Duodenal mucosa (tissue), 2 donors: ENCODE measurements at regions not wholly inside any gene's neighbourhood (a gene's known extent, or its start where the extent isn't known, plus 50 kb on each side); places are given as distances from the start of the nearest gene placed in this dataset.

Experiments
- H3K27ac ChIP-seq: one replicate; pipeline ENCODE4 v1.7.0; 2013; ENCODE audit warnings: low read depth, low read length
- H3K27me3 ChIP-seq, 2 donors: one replicate each; pipeline ENCODE4 v1.7.0; 2013; ENCODE audit warnings: low read length in 2 of 2, control low read depth in 1 of 2; ENCODE audit not compliant: insufficient read depth in 2 of 2, control insufficient read depth in 1 of 2
- H3K36me3 ChIP-seq, 2 donors: one replicate each; pipeline ENCODE4 v1.7.0; 2013; ENCODE audit warnings: low read length in 2 of 2, control low read depth in 1 of 2; ENCODE audit not compliant: insufficient read depth in 2 of 2, control insufficient read depth in 1 of 2
- H3K4me1 ChIP-seq, 2 donors: one replicate each; pipeline ENCODE4 v1.7.0; 2013; ENCODE audit warnings: low read length in 2 of 2, control low read depth in 1 of 2; ENCODE audit not compliant: insufficient read depth in 2 of 2, control insufficient read depth in 1 of 2
- H3K4me3 ChIP-seq, 2 donors: one replicate each; pipeline ENCODE4 v1.7.0; 2013; ENCODE audit warnings: low read length in 2 of 2, low read depth in 1 of 2
- H3K9ac ChIP-seq, 2 donors: one replicate each; pipeline ENCODE4 v1.7.0; 2013; ENCODE audit warnings: low read length in 2 of 2, low read depth in 1 of 2
- H3K9me3 ChIP-seq, 2 donors: one replicate each; pipeline ENCODE4 v1.7.0; 2013; ENCODE audit warnings: low read length in 2 of 2, control low read depth in 1 of 2; ENCODE audit not compliant: control insufficient read depth in 1 of 2

- Histone ChIP-seq H3K27ac (no peak overlapping the region), H3K9ac (no peak overlapping the region), H3K27me3 (no peaks in the 10 kb centered on the region), H3K4me3 (no peak overlapping the region), H3K9me3 (no peaks in the 10 kb centered on the region), H3K36me3 (no peaks in the 10 kb centered on the region), H3K4me1 (no peaks in the 10 kb centered on the region)
Observed at GRCh38 chr20:60806354-60806753, 445.7 kb upstream of the CDH4 start.

- no peaks in the 10 kb centered on the region for H3K36me3 ChIP-seq
- no peaks in the 10 kb centered on the region for H3K4me1 ChIP-seq
- H3K27me3 ChIP-seq, result no peaks in the 10 kb centered on the region
- H3K9me3 ChIP-seq, result no peaks in the 10 kb centered on the region
- no peak overlapping the region for H3K4me3 ChIP-seq
- no peak overlapping the region for H3K27ac ChIP-seq
- H3K9ac ChIP-seq, result no peak overlapping the region
Observed at GRCh38 chr20:60806824-60807223, 445.2 kb upstream of the CDH4 start.

- H3K4me1 ChIP-seq, result no peaks in the 10 kb centered on the region
- no peak overlapping the region for H3K27ac ChIP-seq
- H3K9me3 ChIP-seq, result no peaks in the 10 kb centered on the region
- no peak overlapping the region for H3K9ac ChIP-seq
- no peak overlapping the region for H3K4me3 ChIP-seq
- no peaks in the 10 kb centered on the region for H3K36me3 ChIP-seq
- no peaks in the 10 kb centered on the region for H3K27me3 ChIP-seq
Observed at GRCh38 chr20:60808003-60808672, 443.9 kb upstream of the CDH4 start.

GRCh38 chr20:60808701-60809100 lies 443.4 kb upstream of the CDH4 start:
- no peaks in the 10 kb centered on the region for H3K9me3 ChIP-seq
- H3K4me1 ChIP-seq, result no peaks in the 10 kb centered on the region
- no peak overlapping the region for H3K27ac ChIP-seq
- H3K36me3 ChIP-seq, result no peaks in the 10 kb centered on the region
- no peak overlapping the region for H3K4me3 ChIP-seq
- H3K27me3 ChIP-seq, result no peaks in the 10 kb centered on the region
- H3K9ac ChIP-seq, result no peak overlapping the region

- Histone ChIP-seq H3K36me3 (no peaks in the 10 kb centered on the region), H3K27ac (no peak overlapping the region), H3K4me3 (no peak overlapping the region), H3K9ac (no peak overlapping the region), H3K4me1 (no peaks in the 10 kb centered on the region), H3K27me3 (no peaks in the 10 kb centered on the region), H3K9me3 (no peaks in the 10 kb centered on the region)
Observed at GRCh38 chr20:60810561-60810960, 441.5 kb upstream of the CDH4 start.

- H3K4me3 ChIP-seq, result no peak overlapping the region
- no peaks in the 10 kb centered on the region for H3K4me1 ChIP-seq
- no peaks in the 10 kb centered on the region for H3K27me3 ChIP-seq
- H3K9ac ChIP-seq, result no peak overlapping the region
- H3K27ac ChIP-seq, result no peak overlapping the region
- H3K9me3 ChIP-seq, result no peaks in the 10 kb centered on the region
- no peaks in the 10 kb centered on the region for H3K36me3 ChIP-seq
Observed at GRCh38 chr20:60812561-60812960, 439.5 kb upstream of the CDH4 start.

GRCh38 chr20:60813066-60813465 lies 439.0 kb upstream of the CDH4 start:
- H3K36me3 ChIP-seq, result no peaks in the 10 kb centered on the region
- no peak overlapping the region for H3K27ac ChIP-seq
- no peak overlapping the region for H3K9ac ChIP-seq
- H3K9me3 ChIP-seq, result no peaks in the 10 kb centered on the region
- no peaks in the 10 kb centered on the region for H3K4me1 ChIP-seq
- H3K4me3 ChIP-seq, result no peak overlapping the region
- H3K27me3 ChIP-seq, result no peaks in the 10 kb centered on the region

- Histone ChIP-seq H3K9me3 (no peaks in the 10 kb centered on the region), H3K4me3 (no peak overlapping the region), H3K36me3 (no peaks in the 10 kb centered on the region)
Observed at GRCh38 chr20:60815656-60816055, 436.4 kb upstream of the CDH4 start.

GRCh38 chr20:60816901-60817300 lies 435.2 kb upstream of the CDH4 start:
- no peaks in the 10 kb centered on the region for H3K36me3 ChIP-seq
- no peaks in the 10 kb centered on the region for H3K9me3 ChIP-seq
- H3K4me1 ChIP-seq, result no peaks in the 10 kb centered on the region
- H3K9ac ChIP-seq, result no peak overlapping the region
- H3K27me3 ChIP-seq, result no peaks in the 10 kb centered on the region
- no peak overlapping the region for H3K4me3 ChIP-seq
- H3K27ac ChIP-seq, result no peak overlapping the region

More at GRCh38 chr20:60815656-60816055, 436.4 kb upstream of the CDH4 start:
- Histone ChIP-seq H3K27ac (no peak overlapping the region), H3K4me1 (no peaks in the 10 kb centered on the region), H3K9ac (no peak overlapping the region), H3K27me3 (no peaks in the 10 kb centered on the region)

- no peak overlapping the region for H3K9ac ChIP-seq
- H3K36me3 ChIP-seq, result no peaks in the 10 kb centered on the region
- no peaks in the 10 kb centered on the region for H3K27me3 ChIP-seq
- H3K4me1 ChIP-seq, result no peaks in the 10 kb centered on the region
- H3K4me3 ChIP-seq, result no peak overlapping the region
- H3K27ac ChIP-seq, result no peak overlapping the region
- H3K9me3 ChIP-seq, result no peaks in the 10 kb centered on the region
Observed at GRCh38 chr20:60817891-60818290, 434.2 kb upstream of the CDH4 start.

GRCh38 chr20:60819511-60819910 lies 432.6 kb upstream of the CDH4 start:
- Histone ChIP-seq H3K36me3 (no peaks in the 10 kb centered on the region), H3K9ac (no peak overlapping the region), H3K4me1 (no peaks in the 10 kb centered on the region), H3K27me3 (no peaks in the 10 kb centered on the region), H3K4me3 (no peak overlapping the region), H3K9me3 (no peaks in the 10 kb centered on the region), H3K27ac (no peak overlapping the region)
